HG03108 (cell line): ENCODE measurements at regions not wholly inside any gene's neighbourhood (a gene's known extent, or its start where the extent isn't known, plus 50 kb on each side); places are given as distances from the start of the nearest gene placed in this dataset.

Experiments used
- ATAC-seq: cut with Tn5 transposase; IDR thresholded peaks from one replicate; pipeline ENCODE4 v1.9.1; 2021; ENCODE audit warnings: moderate library complexity; ENCODE audit not compliant: unreplicated experiment

- no peak for ATAC-seq
Measured at GRCh38 chr10:44807451-44807850, 103.7 kb upstream of the TMEM72 start.

GRCh38 chr10:44809647-44810046 lies 101.5 kb upstream of the TMEM72 start:
- ATAC-seq, result no peak

DNA sequence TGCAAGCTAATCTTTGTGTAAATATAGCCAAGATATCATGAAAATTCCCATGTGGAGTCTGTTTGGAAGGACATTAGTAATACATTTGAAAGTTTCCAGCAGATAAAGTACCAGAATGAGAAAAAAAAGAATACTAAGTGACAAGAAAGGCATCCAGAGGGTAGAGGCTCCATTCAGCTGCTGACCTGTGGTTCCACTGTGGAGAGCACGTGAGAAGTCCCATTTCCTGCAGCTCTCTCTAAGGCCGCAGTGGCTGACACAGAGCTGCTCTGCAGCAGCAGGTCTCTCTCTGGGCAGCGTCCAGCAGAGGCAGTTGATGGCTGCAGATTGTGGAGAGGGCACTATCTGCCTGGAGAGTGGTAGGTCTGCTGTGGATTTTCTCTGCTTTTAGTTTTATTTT lies 100.1 kb upstream of the TMEM72 start:
- no peak for ATAC-seq

- no peak for ATAC-seq
Measured at GRCh38 chr10:44813201-44813600, 97.9 kb upstream of the TMEM72 start.

DNA sequence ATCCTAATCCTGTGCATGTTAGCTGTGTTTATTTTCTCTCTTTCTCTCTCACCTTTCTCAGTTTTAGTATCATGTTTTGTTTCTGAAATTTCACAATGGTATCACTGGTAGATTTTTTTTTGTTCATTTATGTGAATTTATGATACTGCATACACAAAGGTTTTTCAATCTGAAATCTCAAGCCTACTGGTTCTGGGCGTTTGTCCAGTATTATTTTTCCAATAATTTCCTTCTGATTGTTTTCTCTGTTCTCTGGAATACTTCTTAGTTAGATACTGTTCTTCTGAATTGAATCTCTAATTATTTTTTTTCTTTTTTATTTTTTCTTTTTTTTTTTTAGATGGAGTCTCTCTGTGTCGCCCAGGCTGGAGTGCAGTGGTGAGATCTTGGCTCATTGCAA lies 96.2 kb upstream of the TMEM72 start:
- no peak for ATAC-seq

DNA sequence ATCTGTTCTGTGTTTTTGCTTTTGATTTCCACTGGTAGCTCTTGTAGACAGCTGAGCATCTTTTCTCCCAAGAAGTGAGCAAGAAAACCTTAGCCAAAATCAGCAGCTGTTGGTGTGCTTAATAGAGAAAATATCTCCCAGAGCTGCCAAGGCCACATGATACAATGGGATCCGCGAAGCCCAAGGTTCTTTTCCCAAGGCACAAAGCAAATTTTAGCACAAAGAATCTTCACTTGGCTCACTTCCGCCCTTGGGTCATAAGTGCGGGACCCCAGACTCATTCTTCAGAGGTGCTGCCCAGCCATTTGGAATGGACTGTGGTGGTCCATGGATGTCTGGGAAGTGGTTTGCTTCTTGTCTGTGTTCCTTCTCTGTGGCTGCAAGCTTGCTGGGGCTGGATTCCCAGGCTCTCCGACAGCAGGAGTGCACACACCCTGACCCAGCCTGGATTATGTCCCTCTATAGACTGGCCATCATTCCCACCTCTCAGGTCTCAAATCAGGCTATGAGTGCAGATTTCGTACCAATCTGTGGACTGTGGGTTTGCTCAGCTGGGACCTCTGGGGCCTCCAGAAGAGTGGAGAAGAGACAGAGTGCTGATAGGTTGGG lies 93.0 kb upstream of the TMEM72 start:
- ATAC-seq, result no peak

DNA sequence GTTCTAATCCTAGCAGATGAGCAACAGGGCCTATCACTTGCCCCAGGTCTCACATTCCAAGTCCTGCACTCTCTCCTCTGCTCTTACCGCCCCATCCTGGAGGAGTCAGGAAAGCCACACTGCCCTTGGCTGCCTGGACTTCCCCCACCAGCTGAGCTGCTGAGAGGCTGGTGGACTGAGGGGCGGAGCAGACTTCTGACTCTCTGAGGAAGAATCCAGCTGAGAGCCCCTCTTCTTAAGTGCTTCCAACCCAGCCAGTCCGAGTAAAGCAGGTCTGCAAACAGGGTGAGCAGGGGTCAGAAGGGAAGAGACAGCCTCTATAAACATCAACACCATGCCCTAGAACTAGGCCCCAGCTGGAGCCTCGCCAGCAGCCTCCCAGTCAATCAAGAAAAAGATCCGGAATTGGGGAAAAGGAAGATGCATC lies 92.4 kb upstream of the TMEM72 start:
- no peak for ATAC-seq

GRCh38 chr10:44820094-44820493 lies 91.0 kb upstream of the TMEM72 start:
- ATAC-seq, result no peak

DNA sequence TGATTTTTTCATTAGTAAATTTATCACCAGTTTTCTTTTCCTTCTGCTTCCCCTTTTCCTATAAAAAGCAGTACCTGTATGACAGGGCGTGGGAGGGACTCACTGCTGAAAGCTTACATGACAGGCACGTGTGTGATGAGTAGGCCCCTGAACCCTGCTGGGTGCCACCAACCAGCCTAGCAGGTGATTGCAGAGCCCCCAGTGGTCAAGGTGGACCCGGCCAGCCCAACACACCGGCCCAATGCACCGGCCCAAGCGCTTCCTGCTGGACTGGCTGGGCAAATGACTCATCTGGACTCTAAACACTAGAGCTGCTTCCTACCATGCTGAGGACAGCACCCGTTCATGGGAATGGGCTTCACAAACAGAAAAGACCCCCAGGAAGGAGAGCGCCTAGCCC lies 89.8 kb upstream of the TMEM72 start:
- ATAC-seq, result no peak

DNA sequence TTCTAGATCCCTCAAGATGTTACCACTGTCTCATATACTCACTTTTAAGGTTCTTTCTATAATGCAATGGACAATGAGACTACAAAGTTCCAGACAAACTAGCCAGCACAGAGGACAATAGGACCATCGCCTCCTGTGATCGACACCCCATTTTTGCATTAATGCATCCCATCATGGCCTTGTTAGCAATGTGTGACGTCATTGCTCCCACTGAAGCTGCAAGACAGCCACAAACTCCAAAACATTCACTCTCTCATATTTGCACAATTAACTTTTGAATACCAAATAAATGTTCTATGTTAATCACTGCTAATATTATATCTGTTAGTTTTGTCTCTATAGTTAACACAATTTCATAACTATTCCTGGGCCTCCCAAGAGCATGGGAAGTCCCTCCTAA lies 88.8 kb upstream of the TMEM72 start:
- ATAC-seq, result no peak

DNA sequence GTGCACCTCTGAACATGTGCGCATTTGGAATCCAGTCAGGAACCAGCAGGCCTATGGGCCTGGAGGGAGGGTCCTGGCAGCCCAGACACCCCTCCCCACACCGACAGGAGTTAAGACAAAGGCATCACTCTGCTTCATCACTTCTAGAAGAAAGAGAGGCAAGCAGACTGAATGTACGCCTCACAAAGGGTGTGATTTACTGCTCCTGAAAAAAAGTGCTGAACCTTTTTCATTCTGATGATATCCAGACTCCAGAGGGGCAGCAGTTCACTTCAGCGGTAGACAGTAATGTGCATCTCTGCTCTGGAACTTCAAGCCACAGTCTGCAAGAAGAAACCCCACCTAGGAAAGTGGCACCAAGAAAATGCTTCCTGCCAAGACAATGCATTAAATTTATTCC lies 88.2 kb upstream of the TMEM72 start:
- ATAC-seq, result no peak

- ATAC-seq, result no peak
Measured at GRCh38 chr10:44824607-44825006, 86.5 kb upstream of the TMEM72 start.

DNA sequence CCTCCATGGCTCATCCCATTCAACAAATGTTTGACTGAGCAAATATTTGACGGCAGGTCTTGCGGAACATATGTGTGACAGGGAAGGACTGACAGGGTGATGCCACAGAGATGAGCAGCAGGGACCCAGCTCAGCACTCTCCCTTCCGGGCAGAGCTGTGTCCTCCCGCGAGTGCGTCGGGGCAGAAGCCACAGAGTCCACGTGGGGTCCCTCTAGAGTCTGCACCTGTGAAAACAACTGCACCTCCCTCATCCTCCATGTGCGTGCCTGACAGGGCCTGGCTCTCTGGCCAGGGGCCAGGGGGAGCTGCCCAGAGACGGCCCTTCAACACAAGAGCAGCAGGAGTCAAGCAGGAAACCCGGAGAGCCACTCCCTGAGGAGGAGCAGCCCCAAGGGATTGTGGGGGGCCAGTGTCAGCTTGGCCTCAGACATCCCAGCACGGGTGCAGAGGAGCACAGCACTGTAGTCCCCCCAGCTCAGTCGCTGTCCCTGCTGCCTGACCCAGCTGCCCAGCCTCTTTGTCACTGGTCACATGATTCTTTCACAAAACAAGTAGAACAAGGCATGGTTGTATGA lies 83.6 kb upstream of the TMEM72 start:
- no peak for ATAC-seq

- ATAC-seq, result no peak
Measured at GRCh38 chr10:44828508-44829142, 82.5 kb upstream of the TMEM72 start.

DNA sequence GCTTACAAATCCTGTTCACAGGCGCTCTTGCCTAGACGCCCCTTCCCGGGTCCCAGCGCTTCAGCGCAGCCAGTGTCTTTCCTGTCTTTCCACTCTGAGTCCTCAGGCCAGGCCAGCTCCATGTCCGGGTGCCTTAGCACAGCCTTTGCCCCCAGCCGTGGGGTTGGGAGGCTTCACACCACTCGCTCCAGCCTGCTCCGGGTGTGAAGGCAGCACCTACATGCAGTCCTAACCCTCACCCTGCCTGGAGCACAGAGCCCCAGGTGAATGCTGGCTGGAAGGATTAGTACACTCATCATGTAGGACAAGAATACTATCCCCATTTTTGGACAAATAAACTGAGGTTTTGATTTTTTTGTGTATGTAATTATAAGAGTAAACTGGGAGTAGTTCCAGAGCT lies 81.7 kb upstream of the TMEM72 start:
- ATAC-seq, result no peak

GRCh38 chr10:44830022-44830421 lies 81.1 kb upstream of the TMEM72 start:
- ATAC-seq, result no peak

DNA sequence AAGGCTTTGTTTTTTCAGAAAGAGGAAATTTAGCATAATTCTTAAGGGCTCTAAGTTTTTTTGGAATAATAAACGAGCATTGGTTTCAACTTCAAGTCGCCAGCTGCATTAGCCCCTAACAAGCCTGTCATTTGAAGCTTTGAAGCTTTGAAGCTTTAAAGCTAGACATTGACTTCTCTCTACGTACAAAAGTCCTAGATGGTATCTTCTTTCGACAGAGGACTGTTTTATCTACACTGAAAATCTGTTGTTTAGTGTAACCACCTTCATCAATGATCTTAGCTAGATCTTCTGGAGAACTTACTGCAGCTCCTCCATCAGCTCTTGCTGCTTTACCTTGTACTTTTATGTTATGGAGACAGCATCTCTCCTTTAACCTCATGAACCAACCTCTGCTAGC lies 79.6 kb upstream of the TMEM72 start:
- no peak for ATAC-seq

- ATAC-seq, result no peak
Measured at GRCh38 chr10:44832595-44833390, 78.3 kb upstream of the TMEM72 start.

GRCh38 chr10:44834131-44834530 lies 77.0 kb upstream of the TMEM72 start:
- ATAC-seq, result no peak

GRCh38 chr10:44835300-44835699 lies 75.8 kb upstream of the TMEM72 start:
- no peak for ATAC-seq

DNA sequence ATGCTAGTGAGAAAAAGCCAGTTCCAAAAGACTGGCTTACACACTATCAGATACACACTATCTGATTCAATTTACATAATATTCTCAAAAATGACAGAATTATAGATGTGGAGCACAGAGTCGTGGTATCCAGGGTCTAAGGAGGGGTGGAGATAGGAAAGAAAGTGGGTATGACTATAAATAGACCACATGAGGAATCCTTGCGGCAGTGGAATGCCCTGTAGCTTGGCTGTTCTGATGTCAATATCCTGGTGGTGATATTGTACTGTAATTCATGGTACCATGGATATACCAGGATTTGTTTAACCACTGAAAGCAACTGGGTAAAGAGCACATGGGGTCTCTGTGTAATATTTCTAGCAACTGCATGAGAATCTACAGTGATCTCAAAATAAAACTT lies 67.7 kb upstream of the TMEM72 start:
- ATAC-seq, result no peak
